K562 (cell line): ENCODE measurements at regions not wholly inside any gene's neighbourhood (a gene's known extent, or its start where the extent isn't known, plus 50 kb on each side); places are given as distances from the start of the nearest gene placed in this dataset.

Source experiments
- ATAC-seq: fragments of 200-7000 bp; cut with Tn5 transposase; 3 replicates; pipeline ENCODE4 v1.9.1; 2020; ENCODE audit warnings: moderate library complexity
- BruUV-seq: library from RNA; stranded (reverse); fragments of 400-500 nt; replicated peaks from 2 replicates; lab custom pipeline; 2021; lab: Mats Ljungman, UMichigan
- CTCF ChIA-PET: fragments of 300-600 bp; formaldehyde crosslinking; extraction: SDS; loops from one replicate; lab custom pipeline; 2021; ENCODE audit warnings: low intra/inter-chr PET ratio; lab: Yijun Ruan, JAX
- POLR2A ChIA-PET: fragments of 300-600, 350-650 bp; sonication (Branson Sonifier 250); formaldehyde crosslinking; extraction: SDS; loops from one replicate; lab custom pipeline; 2021; ENCODE audit warnings: antibody characterized with exemption, inconsistent platforms; lab: Yijun Ruan, JAX
- DNase-seq, 4 experiments: peaks; one replicate each; pipeline versions ENCODE4 v3.0.0 to v3.0.0-alpha.2; 2011 to 2018; ENCODE audit warnings: low spot score in 3 of 4, mixed read lengths in 3 of 4; ENCODE audit errors: extremely low read depth in 1 of 4
- FAIRE-seq: peaks from 2 replicates; lab custom pipeline; 2011; peaks lifted over from hg19 to GRCh38; lab: Jason Lieb, UNC
- H2AFZ ChIP-seq: 2 replicates; pipeline ENCODE4 v1.6.0; 2011; ENCODE audit warnings: low read depth, low read length, control low read depth, inconsistent platforms
- H3K27ac ChIP-seq: fragments of 200-600 bp; 3 replicates; pipeline ENCODE4 v1.8.0; 2011; ENCODE audit warnings: low read depth, mild to moderate bottlenecking, control low read depth, inconsistent platforms, low read length, moderate library complexity, mixed read lengths; ENCODE audit errors: extremely low read depth
- H3K27me3 ChIP-seq, 2 experiments: fragments of 300-600 bp in 1 of 2; 2 replicates in 1 of 2; 3 replicates in 1 of 2; pipeline versions ENCODE4 v1.6.0 to v1.8.0; 2011; ENCODE audit warnings: inconsistent platforms in 2 of 2, low read length in 2 of 2, mild to moderate bottlenecking in 1 of 2, mixed read lengths in 1 of 2, moderate library complexity in 1 of 2; ENCODE audit not compliant: control insufficient read depth in 2 of 2, insufficient read depth in 2 of 2
- H3K36me3 ChIP-seq: fragments of 300-600 bp; 3 replicates; pipeline ENCODE4 v1.8.0; 2011; ENCODE audit warnings: mild to moderate bottlenecking, low read length, inconsistent platforms; ENCODE audit not compliant: control insufficient read depth, insufficient read depth
- H3K4me1 ChIP-seq, 2 experiments: fragments of 200-600 bp in 1 of 2; replicated peaks in 1 of 2; 2 replicates in 1 of 2; 3 replicates in 1 of 2; pipeline versions ENCODE4 v1.5.1 to v1.8.0; 2011; ENCODE audit warnings: inconsistent platforms in 2 of 2, low read length in 2 of 2, mild to moderate bottlenecking in 1 of 2, mixed read lengths in 1 of 2, moderate library complexity in 1 of 2; ENCODE audit not compliant: control insufficient read depth in 2 of 2, insufficient read depth in 2 of 2
- H3K4me2 ChIP-seq: 2 replicates; pipeline ENCODE4 v1.6.1; 2011; ENCODE audit warnings: low read length, control low read depth, inconsistent platforms, mixed read lengths; ENCODE audit not compliant: insufficient read depth
- H3K4me3 ChIP-seq: fragments of 200-600 bp; sonication (generic), shearing (Covaris generic); 2 replicates; pipeline ENCODE4 v1.5.1; 2016; ENCODE audit warnings: control low read depth, inconsistent platforms
- H3K79me2 ChIP-seq: fragments of 200-600 bp; 3 replicates; pipeline ENCODE4 v1.8.0; 2011; ENCODE audit warnings: low read length, inconsistent platforms; ENCODE audit not compliant: control insufficient read depth, insufficient read depth
- H3K9ac ChIP-seq, 2 experiments: 2 replicates each; pipeline versions ENCODE4 v1.6.0 to v1.6.1; 2011; ENCODE audit warnings: low read depth in 2 of 2, low read length in 2 of 2, control low read depth in 1 of 2, inconsistent platforms in 1 of 2, mild to moderate bottlenecking in 1 of 2, mixed read lengths in 1 of 2; ENCODE audit not compliant: insufficient read depth in 1 of 2
- H3K9me1 ChIP-seq: one replicate; pipeline ENCODE4 v1.6.0; 2011; ENCODE audit warnings: inconsistent platforms, mild to moderate bottlenecking, low read length, moderate library complexity; ENCODE audit not compliant: control insufficient read depth, insufficient read depth
- H3K9me3 ChIP-seq: replicated peaks from 2 replicates; pipeline ENCODE4 v1.5.1; 2011; ENCODE audit warnings: low read depth, low read length, inconsistent platforms; ENCODE audit not compliant: control insufficient read depth, insufficient read depth
- H4K20me1 ChIP-seq: replicated peaks from 2 replicates; pipeline ENCODE4 v1.6.1; 2011; ENCODE audit warnings: low read length, inconsistent platforms, mixed read lengths; ENCODE audit not compliant: control insufficient read depth, insufficient read depth
- CCAR2 ChIP-seq: fragments of 200-400 bp; formaldehyde crosslinking; IDR thresholded peaks from 2 replicates; pipeline ENCODE4 v1.6.1; 2017; ENCODE audit warnings: mild to moderate bottlenecking, low read depth, low read length
- CSDE1 ChIP-seq, 2 experiments: fragments of 450-650 bp; IDR thresholded peaks; 2 replicates each; pipeline ENCODE4 v1.6.1; 2016; ENCODE audit warnings: mild to moderate bottlenecking in 1 of 2
- DEAF1 ChIP-seq: fragments of 450-650 bp; formaldehyde crosslinking; IDR thresholded peaks from 2 replicates; pipeline ENCODE4 v1.4.0; 2020; ENCODE audit warnings: mild to moderate bottlenecking, moderate library complexity
- EP400 ChIP-seq: fragments of 450-650 bp; IDR thresholded peaks from 2 replicates; pipeline ENCODE4 v1.6.1; 2017; ENCODE audit warnings: antibody characterized with exemption, mild to moderate bottlenecking, moderate library complexity
- EZH2 ChIP-seq: IDR thresholded peaks from 2 replicates; pipeline ENCODE4 v1.6.1; 2012; ENCODE audit warnings: low read depth, mild to moderate bottlenecking, inconsistent platforms, low read length, borderline replicate concordance
- NFATC3 ChIP-seq: fragments of 450-650 bp; IDR thresholded peaks from 2 replicates; pipeline ENCODE4 v1.6.1; 2017; ENCODE audit warnings: mild to moderate bottlenecking
- NFXL1 ChIP-seq: fragments of 450-650 bp; formaldehyde crosslinking; IDR thresholded peaks from 2 replicates; pipeline ENCODE4 v1.4.0; 2021; ENCODE audit warnings: mild to moderate bottlenecking
- ZNF140 ChIP-seq: fragments of 250-450 bp; sonication (Bioruptor Pico); IDR thresholded peaks from 2 replicates; pipeline ENCODE4 v1.8.0; 2021; ENCODE audit warnings: moderate library complexity, mild to moderate bottlenecking, inconsistent platforms
- WGBS: fragments of 100-300 bp; shearing (Covaris generic); methylation state at CpG from one replicate; pipeline ENCODE4 v1.1.6; 2016; ENCODE audit warnings: low coverage, mixed read lengths; ENCODE audit not compliant: insufficient coverage; ENCODE audit errors: missing lambda C conversion rate; 5-methylcytosine and 5-hydroxymethylcytosine counted together
- in situ Hi-C: fragments of 300-500 bp; cut with MboI; formaldehyde crosslinking; loops from 4 replicates; pipeline ENCODE4 v1.15.0; 2018; ENCODE audit warnings: inconsistent platforms, mixed read lengths
- intact Hi-C: fragments of 100-400 bp; cut with micrococcal nuclease; formaldehyde crosslinking; loops from 2 replicates; pipeline ENCODE4 v1.14.2; 2022
- TF ChIP-seq, protein P1 (sequence below): sonication (generic); formaldehyde crosslinking; IDR thresholded peaks from 2 replicates; pipeline ENCODE4 v1.8.1; 2023; ENCODE audit warnings: mild to moderate bottlenecking, missing genetic modification reagents, moderate library complexity

DNA sequence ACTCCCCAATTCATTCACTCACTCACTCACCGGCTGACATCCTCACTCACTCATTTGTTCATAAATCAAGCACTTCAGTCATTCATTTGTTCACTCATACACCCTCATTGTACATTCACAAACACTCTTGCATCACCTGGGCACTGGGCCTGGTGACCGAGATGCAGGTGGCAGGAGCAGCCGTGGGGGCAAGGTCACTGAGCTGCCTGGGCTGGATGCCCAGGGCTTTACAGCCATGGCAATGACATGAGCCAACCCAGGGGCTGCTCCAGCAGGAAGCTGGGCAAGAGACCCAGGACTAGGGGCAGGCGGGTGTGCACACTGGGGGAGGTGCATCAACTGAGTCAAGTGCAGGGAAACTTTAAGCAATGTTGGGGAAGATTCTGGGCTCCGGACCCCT, 113.6 kb upstream of the IGSF21 start (continued):
- TF ChIP-seq, protein P1, sequence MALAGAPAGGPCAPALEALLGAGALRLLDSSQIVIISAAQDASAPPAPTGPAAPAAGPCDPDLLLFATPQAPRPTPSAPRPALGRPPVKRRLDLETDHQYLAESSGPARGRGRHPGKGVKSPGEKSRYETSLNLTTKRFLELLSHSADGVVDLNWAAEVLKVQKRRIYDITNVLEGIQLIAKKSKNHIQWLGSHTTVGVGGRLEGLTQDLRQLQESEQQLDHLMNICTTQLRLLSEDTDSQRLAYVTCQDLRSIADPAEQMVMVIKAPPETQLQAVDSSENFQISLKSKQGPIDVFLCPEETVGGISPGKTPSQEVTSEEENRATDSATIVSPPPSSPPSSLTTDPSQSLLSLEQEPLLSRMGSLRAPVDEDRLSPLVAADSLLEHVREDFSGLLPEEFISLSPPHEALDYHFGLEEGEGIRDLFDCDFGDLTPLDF (CRISPR knock-in tag), result no peak
- TF ChIP-seq ZNF140 (CRISPR knock-in tag) (no peak), NFXL1 (no peak)

DNA sequence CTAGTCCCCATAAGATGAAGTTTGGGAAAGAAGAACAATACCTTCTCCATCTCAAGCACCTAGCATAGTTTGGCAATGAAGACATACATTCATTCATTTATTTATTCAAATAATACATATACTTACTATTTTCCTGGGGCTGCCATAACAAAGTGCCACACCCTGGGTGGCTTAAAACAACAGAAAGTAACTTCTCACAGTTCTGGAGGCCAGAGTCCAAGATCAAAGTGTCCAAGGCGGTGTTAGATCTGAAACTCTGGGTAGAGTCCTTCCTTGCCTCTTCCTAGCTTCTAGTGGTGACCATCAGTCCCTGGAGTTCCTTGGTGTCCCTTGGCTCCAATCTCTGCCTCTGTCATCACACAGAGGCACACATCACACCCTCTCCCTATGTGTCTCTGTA, 112.1 kb upstream of the IGSF21 start:
- no peak overlapping the region for H2AFZ ChIP-seq
- in situ Hi-C loops, result no loop called here
- H3K4me2 ChIP-seq, result no peak overlapping the region
- no peak overlapping the region for H3K27ac ChIP-seq
- no peak for TF ChIP-seq CSDE1 (IDR thresholded peaks at IDR 0.05)
- no peak for TF ChIP-seq DEAF1 (CRISPR knock-in tag)
- TF ChIP-seq CCAR2, result no peak
- TF ChIP-seq EZH2, result no peak
- no peak for TF ChIP-seq NFATC3
- TF ChIP-seq EP400, result no peak
- H3K36me3 ChIP-seq, result no peaks in the 10 kb centered on the region
- no peaks in the 10 kb centered on the region; the same call in 1 of the 2 replicates for H4K20me1 ChIP-seq
- no peaks in the 10 kb centered on the region for H3K27me3 ChIP-seq
- no peaks in the 10 kb centered on the region for H3K9me3 ChIP-seq
- H3K4me1 ChIP-seq, result no peaks in the 10 kb centered on the region
- H3K9me1 ChIP-seq, result no peaks in the 10 kb centered on the region
- BruUV-seq, result no TSS peak
- intact Hi-C loops, result no loop called here
- FAIRE-seq (no peak), ATAC-seq (no peak), DNase-seq (no peak)
- 0% methylated on average over 1 of the region's 1 CpG for WGBS
- no peak overlapping the region for H3K9ac ChIP-seq
- CTCF ChIA-PET, result no interaction called here
- H3K79me2 ChIP-seq, result no peaks in the 10 kb centered on the region
- POLR2A ChIA-PET, result no interaction called here
- H3K4me3 ChIP-seq, result no peak overlapping the region
